NCI-H1694 (cell line): ENCODE measurements at regions not wholly inside any gene's neighbourhood (a gene's known extent, or its start where the extent isn't known, plus 50 kb on each side); places are given as distances from the start of the nearest gene placed in this dataset.

ENCODE experiments used
- DNase-seq: peaks from one replicate; lab custom pipeline; 2025; lab: John Stamatoyannopoulos, UW

GRCh38 chr11:109267293-109268095 lies 154.5 kb upstream of the C11orf87 start:
- no peak for DNase-seq

DNA sequence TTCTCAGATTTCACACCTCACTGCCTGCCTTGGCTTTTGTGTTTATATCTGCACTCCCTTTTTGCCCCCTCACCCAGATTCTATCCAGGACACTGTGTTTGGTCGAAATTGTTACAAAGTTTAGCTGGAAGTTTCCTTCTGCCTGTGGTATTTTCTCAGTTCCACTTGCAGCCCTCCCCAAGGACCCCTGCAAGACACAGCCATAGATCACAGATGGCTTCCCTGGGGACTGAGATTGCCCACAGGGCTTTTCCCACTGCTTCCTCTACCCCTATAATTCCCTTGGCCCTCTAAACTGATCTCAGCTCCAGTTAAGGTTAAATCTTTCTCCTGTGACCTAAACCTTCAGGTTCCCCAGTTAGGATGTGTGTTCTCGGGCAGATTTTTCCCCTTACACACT lies 146.1 kb upstream of the C11orf87 start:
- DNase-seq, result no peak

- no peak for DNase-seq
These were observed 136.5 kb upstream of the C11orf87 start for GRCh38 chr11:109285465-109285864.

DNA sequence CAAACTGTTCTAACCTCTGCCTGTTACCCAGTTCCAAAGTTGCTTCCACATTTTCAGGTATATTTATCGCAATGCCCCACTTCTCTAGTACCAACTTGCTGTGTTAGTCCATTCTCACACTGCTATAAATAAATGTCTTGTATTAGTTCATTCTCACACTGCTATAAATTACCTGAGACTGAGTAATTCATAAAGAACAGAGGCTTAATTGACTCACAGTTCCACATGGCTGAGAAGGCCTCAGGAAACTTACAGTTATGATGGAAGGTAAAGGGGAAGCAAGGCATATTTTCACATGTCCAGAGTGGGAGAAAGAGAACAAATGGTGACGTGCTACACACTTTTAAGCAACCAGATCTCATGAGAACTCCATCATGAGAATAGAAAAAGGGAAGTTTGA lies 130.4 kb upstream of the C11orf87 start:
- DNase-seq, result no peak

- DNase-seq, result no peak
These were observed 123.1 kb upstream of the C11orf87 start for GRCh38 chr11:109298865-109299264.

DNA sequence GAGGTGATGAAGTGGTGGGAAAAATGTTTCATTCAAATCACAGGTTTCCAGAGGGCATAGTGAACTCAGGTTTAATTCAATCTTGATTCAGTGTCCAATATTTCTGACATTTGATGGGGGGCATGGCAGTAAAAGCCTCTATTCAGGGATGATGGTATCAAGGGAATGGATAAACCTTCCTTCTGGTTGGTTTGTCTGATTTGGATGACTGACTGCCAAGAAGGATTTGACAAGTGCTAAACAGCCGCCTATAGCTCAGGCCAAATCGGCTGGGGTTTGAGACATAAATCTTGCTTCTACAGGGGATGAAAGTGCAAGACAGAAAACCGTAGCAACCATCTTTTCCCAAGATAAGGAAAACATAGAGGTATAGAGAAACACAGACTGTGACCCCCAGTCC lies 121.8 kb upstream of the C11orf87 start:
- no peak for DNase-seq

DNA sequence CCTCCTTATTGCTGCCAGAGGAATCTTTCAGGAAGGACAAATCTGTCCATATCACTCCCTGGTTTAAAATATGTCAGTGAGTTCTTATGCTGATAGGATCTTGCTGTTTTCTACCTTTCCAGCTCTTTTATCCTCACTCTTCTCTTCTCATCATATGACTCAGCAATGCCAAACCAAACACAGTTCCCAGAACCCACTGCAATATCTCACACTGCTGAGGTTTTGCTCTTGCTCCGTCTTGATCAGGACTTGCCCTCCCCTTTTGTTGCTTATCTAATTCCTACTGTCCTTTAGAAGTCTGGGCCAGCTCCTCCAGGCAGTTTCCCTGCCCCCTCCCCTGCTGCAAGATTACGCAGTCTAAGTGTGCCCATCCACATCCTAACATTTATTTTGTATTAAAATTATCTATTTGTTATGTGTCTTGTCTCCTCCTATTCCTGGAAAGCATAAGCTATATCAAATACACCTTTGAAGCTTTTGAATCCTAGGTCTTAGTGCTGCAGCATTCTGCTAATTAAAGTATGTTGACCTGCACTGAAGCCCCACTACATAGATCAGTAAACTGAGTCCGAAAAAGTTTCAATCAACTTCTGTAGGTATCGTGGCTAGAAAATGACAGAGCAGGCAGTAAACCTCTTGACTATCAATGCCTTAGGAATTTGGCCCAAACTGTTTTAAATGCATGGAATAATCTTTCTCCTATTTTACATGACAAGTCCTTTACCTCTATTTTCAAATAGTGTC lies 119.2 kb upstream of the C11orf87 start:
- no peak for DNase-seq

GRCh38 chr11:109303342-109303741 lies 118.6 kb upstream of the C11orf87 start:
- no peak for DNase-seq

DNA sequence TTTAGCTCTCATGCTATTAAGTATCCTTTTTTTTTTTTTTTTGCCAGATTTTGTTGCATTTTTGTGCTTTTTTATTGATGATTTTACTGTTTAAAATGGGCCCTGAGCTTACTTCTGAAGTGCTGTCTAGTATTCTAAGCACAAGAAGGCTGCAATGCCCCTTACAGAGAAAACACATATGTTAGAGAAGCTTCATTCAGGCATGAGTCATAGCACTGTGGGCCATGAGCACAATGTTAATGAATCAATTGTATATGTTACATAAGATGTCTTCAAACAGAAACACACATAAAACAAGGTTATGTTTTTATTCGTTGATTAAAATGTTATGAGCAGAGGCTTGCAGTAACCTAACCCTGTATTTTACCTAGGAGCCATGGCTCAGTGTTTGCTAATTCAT lies 117.8 kb upstream of the C11orf87 start:
- no peak for DNase-seq

- no peak for DNase-seq
These were observed 117.0 kb upstream of the C11orf87 start for GRCh38 chr11:109305009-109305408.

GRCh38 chr11:109306322-109306721 lies 115.7 kb upstream of the C11orf87 start:
- no peak for DNase-seq

GRCh38 chr11:109307366-109307765 lies 114.6 kb upstream of the C11orf87 start:
- DNase-seq, result no peak

DNA sequence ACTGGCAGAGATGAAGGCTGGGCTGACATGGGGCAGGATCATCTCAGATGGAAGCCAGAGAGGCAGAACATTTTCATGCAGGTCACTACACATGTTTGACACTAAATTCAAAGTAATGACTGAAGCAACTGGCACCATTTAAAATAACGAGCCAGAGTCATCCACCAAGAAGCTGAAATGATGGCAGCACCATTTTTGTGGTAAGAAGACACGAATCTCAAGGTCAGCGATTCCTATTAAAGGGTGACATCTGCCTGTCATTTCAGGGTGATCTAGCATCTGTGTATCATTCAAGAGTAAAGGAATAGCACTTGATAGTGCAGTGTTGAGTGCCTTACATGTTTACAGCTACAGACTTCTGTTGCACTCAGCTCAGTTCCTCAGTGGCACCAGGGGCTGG lies 113.4 kb upstream of the C11orf87 start:
- no peak for DNase-seq

DNA sequence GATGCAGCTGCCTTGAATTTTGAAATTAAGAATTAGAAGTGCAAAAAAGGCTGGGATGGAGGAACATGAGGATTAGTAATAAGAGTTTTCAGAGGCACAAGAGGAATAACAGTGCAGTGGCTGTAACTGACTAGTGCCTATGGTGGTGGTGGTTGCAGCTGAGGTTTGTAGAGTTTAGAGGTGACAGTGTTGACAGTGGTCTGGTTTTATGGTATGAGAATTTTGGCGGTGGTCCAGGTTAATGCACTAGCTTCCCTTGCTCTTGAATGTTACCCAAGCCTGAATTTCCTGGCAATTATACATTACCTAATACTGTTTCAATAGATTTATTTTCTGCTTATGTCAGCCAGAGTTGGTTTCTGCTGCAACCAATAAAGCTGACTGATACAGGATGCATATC lies 112.8 kb upstream of the C11orf87 start:
- no peak for DNase-seq

GRCh38 chr11:109317726-109318125 lies 104.3 kb upstream of the C11orf87 start:
- DNase-seq, result no peak

- no peak for DNase-seq
These were observed 101.4 kb upstream of the C11orf87 start for GRCh38 chr11:109320595-109320994.

DNA sequence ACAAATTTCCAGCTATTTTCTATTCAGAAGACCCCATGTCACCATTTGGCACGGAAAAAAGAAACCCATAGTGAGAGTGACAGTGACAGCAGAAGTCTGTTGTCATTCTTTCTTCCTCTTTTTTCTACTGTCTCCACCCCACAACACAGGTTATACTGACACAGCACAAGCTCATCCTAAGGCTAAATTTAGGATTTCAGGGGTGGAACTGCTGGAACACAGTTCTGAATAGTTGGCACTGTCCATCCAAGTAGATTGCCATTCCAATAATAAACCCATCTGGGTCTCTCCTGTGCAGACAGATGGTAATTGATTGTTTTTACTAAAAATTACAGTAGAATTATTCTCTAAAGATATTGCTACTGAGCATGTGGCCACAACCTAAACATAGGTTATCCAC lies 95.2 kb upstream of the C11orf87 start:
- no peak for DNase-seq

- no peak for DNase-seq
These were observed 92.3 kb upstream of the C11orf87 start for GRCh38 chr11:109329716-109330115.

DNA sequence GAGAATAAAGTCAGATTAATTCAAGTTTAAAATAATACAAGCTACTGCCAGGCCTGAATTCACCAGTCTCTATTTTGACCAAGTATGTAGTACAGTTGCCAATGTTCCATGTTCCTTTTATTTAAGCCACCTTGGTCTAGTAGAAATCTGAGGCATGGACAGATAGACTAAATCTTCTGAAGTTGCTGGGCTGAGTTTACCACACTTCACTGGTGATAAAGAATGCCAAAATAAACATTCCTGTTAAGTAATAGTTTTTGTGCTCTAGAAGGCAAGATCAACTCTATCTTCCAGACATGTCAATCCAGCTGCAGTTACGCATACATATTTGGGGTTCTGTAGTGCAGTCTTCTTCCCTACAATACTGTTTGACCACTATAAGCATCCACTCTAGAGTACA lies 83.9 kb upstream of the C11orf87 start:
- no peak for DNase-seq

DNA sequence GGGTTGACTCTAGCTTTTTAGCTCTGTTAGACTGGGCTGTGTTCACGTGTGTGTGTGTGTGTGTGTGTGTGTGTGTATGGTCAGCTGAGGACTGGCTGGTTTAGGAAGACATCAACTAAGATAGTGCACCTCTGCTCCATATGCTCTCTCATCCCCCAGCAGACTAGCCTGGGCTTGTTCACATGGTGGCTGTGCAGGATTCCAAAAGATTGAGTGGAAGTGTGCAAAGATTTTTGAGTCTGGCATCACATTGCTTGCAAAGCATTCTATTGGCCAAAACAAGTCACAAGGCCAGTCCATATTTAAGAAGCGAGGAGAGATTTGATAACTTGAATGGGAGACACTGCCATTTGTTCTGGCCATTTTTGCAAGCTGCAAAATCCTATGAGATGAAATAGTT lies 79.7 kb upstream of the C11orf87 start:
- DNase-seq, result no peak

DNA sequence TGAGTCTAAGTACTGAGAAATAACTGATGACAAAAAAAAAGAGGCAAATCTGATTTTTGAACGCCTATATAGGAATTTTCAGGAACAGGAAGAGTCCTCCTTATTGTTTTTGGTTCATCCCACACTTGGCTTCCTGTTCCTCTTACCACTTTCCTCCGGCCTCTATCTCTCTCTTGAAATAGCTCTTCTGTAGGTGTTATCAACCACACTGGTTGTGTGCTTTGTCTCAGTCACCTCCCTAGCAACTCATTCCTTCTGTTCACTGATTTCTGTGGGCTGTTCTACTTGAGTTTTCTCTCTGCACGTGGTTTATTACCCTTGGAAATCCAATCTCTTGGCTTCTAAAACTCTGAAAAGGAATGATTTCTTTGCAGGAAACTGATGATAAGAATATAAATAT lies 78.7 kb upstream of the C11orf87 start:
- DNase-seq, result no peak

GRCh38 chr11:109347304-109347703 lies 74.7 kb upstream of the C11orf87 start:
- no peak for DNase-seq

DNA sequence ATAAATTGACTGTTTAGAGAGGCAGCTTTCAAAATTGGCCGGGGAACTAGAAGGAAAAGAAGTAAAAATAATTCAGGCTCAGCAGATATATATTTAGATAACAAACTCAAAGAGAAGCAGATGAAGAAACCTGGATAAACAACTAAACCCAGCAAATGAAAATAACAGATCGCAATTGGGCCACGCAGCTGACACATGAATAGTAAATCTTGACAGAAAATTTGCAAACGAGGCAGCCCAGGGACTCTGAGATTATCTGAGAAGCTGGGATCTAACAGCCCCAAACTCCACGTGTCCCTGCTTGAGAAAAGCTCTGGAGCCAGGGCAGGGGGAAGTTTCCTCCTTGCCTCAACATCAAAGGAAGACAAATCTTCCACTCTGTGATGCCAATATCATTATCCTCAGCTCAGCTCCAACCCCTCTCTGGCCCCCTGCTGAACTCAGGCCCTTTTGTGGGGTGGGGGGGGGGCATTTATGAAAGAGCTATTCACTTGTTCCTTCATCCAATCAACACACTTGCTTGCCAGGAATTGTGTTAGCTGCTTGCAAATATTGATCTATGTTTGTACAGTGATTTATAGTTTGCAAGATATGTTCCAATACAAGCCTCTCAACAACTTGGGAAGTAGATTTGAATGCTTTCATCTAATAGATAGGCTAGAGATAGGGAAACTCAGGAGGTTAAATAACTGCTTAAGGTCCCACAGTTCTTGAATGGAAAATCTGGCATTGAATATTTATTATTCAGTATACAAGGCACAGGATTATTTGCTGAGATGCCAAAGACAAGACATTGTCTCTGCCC lies 72.5 kb upstream of the C11orf87 start:
- DNase-seq, result no peak
